B cell (primary cell): ENCODE measurements at regions not wholly inside any gene's neighbourhood (a gene's known extent, or its start where the extent isn't known, plus 50 kb on each side); places are given as distances from the start of the nearest gene placed in this dataset.

Experiments
- CTCF ChIP-seq: fragments of 200-600 bp; IDR thresholded peaks from one replicate; pipeline ENCODE4 v1.8.0; 2022; ENCODE audit warnings: antibody characterized with exemption, mild to moderate bottlenecking
- EZH2 ChIP-seq: IDR thresholded peaks from 2 replicates; pipeline ENCODE4 v1.6.1; 2012; ENCODE audit warnings: borderline replicate concordance, low read depth, mild to moderate bottlenecking, moderate library complexity, low read length; ENCODE audit not compliant: insufficient read depth, poor library complexity, severe bottlenecking

GRCh38 chr6:115078555-115078954 is 735.7 kb upstream of the HS3ST5 start:
- TF ChIP-seq CTCF (no peak), EZH2 (no peak)
